ENCODE measurements at regions not wholly inside any gene's neighbourhood (a gene's known extent, or its start where the extent isn't known, plus 50 kb on each side); places are given as distances from the start of the nearest gene placed in this dataset.

- POLR2A ChIA-PET = no interaction called here
- intact Hi-C loops (cut with micrococcal nuclease) = no loop called here
- no TSS peak for BruUV-seq (replicated peaks)
- Histone ChIP-seq H2AFZ (ENCODE audit: low read depth, low read length) (no peak overlapping the region), H3K36me3 (ENCODE audit: control insufficient read depth in 2 of 2, extremely low read depth in 1 of 2, insufficient read depth in 2 of 2, low read length in 2 of 2) (no peaks in the 10 kb centered on the region), H3K79me2 (ENCODE audit: control insufficient read depth, insufficient read depth, low read length) (no peaks in the 10 kb centered on the region), H3K27ac (ENCODE audit: insufficient read depth, low read depth, low read length) (no peak overlapping the region), H4K20me1 (replicated peaks; ENCODE audit: control insufficient read depth, extremely low read depth, insufficient read depth, low read length) (no peaks in the 10 kb centered on the region), H3K4me2 (ENCODE audit: insufficient read depth, low read length) (no peak overlapping the region), H3K9ac (replicated peaks; ENCODE audit: extremely low read depth, insufficient read depth, low read length) (no peak overlapping the region), H3K4me1 (ENCODE audit: control insufficient read depth, extremely low read depth, insufficient read depth, low read length) (no peaks in the 10 kb centered on the region), H3K9me1 (replicated peaks; ENCODE audit: control insufficient read depth, extremely low read depth, insufficient read depth, low read length) (no peaks in the 10 kb centered on the region), H3K9me3 (replicated peaks; ENCODE audit: control insufficient read depth, insufficient read depth, low read length) (no peaks in the 10 kb centered on the region), H3K4me3 (replicated peaks in 1 of 3; ENCODE audit: insufficient read depth in 1 of 3, low read depth in 1 of 3, low read length in 3 of 3) (no peak overlapping the region), H3K27me3 (ENCODE audit: control insufficient read depth in 2 of 2, insufficient read depth in 2 of 2, low read length in 2 of 2) (no peaks in the 10 kb centered on the region)
- CTCF ChIA-PET = interaction anchor here (1.2 kb wide), 1 partner anchor 11 kb away, joined by 3 read pairs; no protein-coding TSS in a partner anchor
- FAIRE-seq = no peak
- dilution Hi-C loops (cut with MboI; ENCODE audit: extremely low pct_ligation_motif_present, low sequenced_read_pairs) = no loop called here
- TF ChIP-seq, protein P1, sequence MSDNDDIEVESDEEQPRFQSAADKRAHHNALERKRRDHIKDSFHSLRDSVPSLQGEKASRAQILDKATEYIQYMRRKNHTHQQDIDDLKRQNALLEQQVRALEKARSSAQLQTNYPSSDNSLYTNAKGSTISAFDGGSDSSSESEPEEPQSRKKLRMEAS (IDR thresholded peaks at IDR 0.05; ENCODE audit: insufficient read depth, insufficient read length) = no peak
- TF ChIP-seq JUN (IDR thresholded peaks at IDR 0.05; ENCODE audit: borderline replicate concordance, insufficient read depth, insufficient read length, low read depth) = no peak
- no peak for TF ChIP-seq POLR2A (IDR thresholded peaks at IDR 0.05; ENCODE audit: low read depth, low read length)
- no peak for TF ChIP-seq EZH2 (IDR thresholded peaks at IDR 0.05; ENCODE audit: borderline replicate concordance, low read depth, low read length, severe bottlenecking)
- TF ChIP-seq FOS (IDR thresholded peaks at IDR 0.05; ENCODE audit: borderline replicate concordance, insufficient read depth, low read length) = no peak
- TF ChIP-seq MYC (IDR thresholded peaks at IDR 0.05; ENCODE audit: low read depth, low read length) = no peak
- TF ChIP-seq CTCF (IDR thresholded peaks at IDR 0.05; ENCODE audit: extremely low read depth in 1 of 2, insufficient read depth in 1 of 2, low read depth in 1 of 2, low read length in 2 of 2) = no peak
- TF ChIP-seq POLR2AphosphoS5 (IDR thresholded peaks at IDR 0.05; ENCODE audit: insufficient read depth, low read depth, low read length) = no peak
- TF ChIP-seq GATA2 (IDR thresholded peaks at IDR 0.05; ENCODE audit: insufficient read depth, insufficient read length, low read depth, low read length) = no peak
- DNase-seq (ENCODE audit: low read depth, low spot score) = no peak
These were observed 391.9 kb upstream of the THRB start for GRCh38 chr3:24886501-24886900.

All from endothelial cell of umbilical vein (primary cell).